IPS-15b (cell line): ENCODE measurements at regions not wholly inside any gene's neighbourhood (a gene's known extent, or its start where the extent isn't known, plus 50 kb on each side); places are given as distances from the start of the nearest gene placed in this dataset.
"Not testable (repeated sequence)": the region's sequence is repeated elsewhere in the genome, so short reads cannot be mapped to it uniquely, and the experiment has no call there.

Source experiments
- H3K27me3 ChIP-seq: one replicate; pipeline ENCODE4 v1.6.1; 2013; ENCODE audit warnings: low read length; ENCODE audit not compliant: control insufficient read depth, insufficient read depth
- H3K36me3 ChIP-seq: one replicate; pipeline ENCODE4 v1.6.1; 2013; ENCODE audit warnings: low read length; ENCODE audit not compliant: control insufficient read depth, insufficient read depth
- H3K4me1 ChIP-seq: one replicate; pipeline ENCODE4 v1.6.1; 2013; ENCODE audit warnings: mild to moderate bottlenecking, low read length; ENCODE audit not compliant: control insufficient read depth, insufficient read depth
- H3K4me3 ChIP-seq: one replicate; pipeline ENCODE4 v1.5.1; 2013; ENCODE audit warnings: low read depth, low read length
- H3K9ac ChIP-seq: one replicate; pipeline ENCODE4 v1.6.1; 2013; ENCODE audit warnings: low read depth, mild to moderate bottlenecking, low read length
- H3K9me3 ChIP-seq: one replicate; pipeline ENCODE4 v1.6.1; 2013; ENCODE audit warnings: mild to moderate bottlenecking, low read length; ENCODE audit not compliant: control insufficient read depth, insufficient read depth

DNA sequence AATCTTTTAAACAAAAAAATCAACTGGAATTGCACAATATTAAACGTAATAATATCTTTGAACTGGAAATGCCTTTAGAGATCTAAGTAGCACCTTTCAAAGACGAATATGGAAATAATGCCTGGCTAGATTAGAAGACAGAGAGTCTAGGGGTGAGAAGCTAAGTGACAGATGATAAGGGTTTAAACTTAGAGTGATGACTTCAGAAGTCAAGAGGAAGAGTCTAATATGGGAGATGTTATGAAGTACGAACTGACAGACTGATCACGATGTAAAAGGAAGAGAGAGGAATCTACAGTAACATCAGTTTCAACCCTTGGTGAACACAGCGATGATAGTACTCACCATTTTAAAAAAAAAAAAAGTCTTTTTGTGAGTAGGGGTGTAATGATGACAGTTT, 57.9 kb downstream of the HINT1 start:
- no peaks in the 10 kb centered on the region for H3K4me1 ChIP-seq
- H3K36me3 ChIP-seq, result no peaks in the 10 kb centered on the region
- H3K9me3 ChIP-seq, result no peaks in the 10 kb centered on the region
- H3K4me3 ChIP-seq, result no peak overlapping the region
- H3K27me3 ChIP-seq, result no peaks in the 10 kb centered on the region
- H3K9ac ChIP-seq, result no peak overlapping the region

GRCh38 chr5:131104169-131104808, 60.8 kb downstream of the HINT1 start:
- Histone ChIP-seq H3K9ac (no peak overlapping the region), H3K27me3 (no peaks in the 10 kb centered on the region), H3K4me1 (no peaks in the 10 kb centered on the region)

DNA sequence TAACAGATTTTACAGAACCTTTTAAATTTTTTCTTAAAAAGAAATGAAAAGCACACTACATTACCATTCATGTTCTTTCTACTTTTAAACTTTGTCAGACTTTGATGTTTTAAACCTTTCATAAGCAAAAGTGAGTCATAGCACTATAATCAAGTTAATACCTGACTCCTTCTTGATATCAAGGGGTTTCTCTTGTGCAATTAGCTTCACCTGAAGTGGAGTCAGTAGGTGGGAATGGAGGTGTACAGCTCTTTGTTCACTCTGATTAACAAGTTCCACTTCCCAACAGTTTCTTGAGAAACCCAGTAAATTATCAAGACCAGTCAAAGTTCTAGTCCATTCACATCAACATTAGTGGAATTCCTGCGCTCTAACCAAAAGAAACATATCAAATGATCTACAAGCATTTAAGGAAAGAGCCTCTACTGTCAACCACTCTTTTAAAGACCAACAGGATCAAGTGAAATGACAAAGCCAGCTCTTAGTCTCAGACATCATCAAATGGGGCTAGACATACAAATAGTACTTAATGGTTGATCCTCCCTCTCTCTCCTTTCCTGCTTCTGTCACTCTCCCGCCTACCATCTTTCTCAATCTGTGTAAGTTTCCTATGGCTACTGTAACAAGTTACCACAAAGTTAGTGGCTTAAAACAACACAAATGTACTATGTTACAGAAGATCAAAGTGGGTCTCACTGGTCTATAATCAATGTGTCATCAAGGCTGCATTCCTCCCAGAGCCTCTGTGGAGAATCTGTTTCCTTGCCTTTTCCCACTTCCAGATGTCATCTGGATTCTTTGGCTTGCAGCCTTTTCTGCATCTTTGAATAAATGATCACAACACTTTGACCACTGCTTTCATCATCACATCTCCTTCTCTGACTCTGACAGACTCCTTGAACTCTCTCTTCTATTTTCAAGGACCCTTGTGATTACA, 68.0 kb downstream of the HINT1 start:
- H3K36me3 ChIP-seq, result no peaks in the 10 kb centered on the region
- no peaks in the 10 kb centered on the region for H3K27me3 ChIP-seq
- H3K9me3 ChIP-seq, result no peaks in the 10 kb centered on the region
- no peak overlapping the region for H3K4me3 ChIP-seq
- no peaks in the 10 kb centered on the region for H3K4me1 ChIP-seq
- no peak overlapping the region for H3K9ac ChIP-seq

More at GRCh38 chr5:131104169-131104808, 60.8 kb downstream of the HINT1 start:
- no peaks in the 10 kb centered on the region for H3K9me3 ChIP-seq
- H3K4me3 ChIP-seq, result no peak overlapping the region
- no peaks in the 10 kb centered on the region for H3K36me3 ChIP-seq

DNA sequence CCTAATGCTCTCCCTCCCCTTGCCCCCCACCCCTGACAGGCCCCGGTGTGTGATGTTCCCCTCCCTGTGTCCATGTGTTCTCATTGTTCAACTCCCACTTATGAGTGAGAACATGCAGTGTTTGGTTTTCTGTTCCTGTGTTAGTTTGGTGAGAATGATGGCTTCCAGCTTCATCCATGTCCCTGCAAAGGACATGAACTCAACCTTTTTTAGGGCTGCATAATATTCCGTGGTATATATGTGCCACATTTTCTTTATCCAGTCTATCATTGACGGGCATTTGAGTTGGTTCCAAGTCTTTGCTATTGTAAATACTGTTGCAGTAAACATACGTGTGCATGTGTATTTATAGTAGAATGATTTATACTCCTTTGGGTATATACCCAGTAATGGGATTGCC, 69.5 kb downstream of the HINT1 start:
- H3K4me1 ChIP-seq, H3K4me3 ChIP-seq, H3K9ac ChIP-seq, H3K27me3 ChIP-seq, H3K36me3 ChIP-seq, H3K9me3 ChIP-seq: not testable (repeated sequence)

DNA sequence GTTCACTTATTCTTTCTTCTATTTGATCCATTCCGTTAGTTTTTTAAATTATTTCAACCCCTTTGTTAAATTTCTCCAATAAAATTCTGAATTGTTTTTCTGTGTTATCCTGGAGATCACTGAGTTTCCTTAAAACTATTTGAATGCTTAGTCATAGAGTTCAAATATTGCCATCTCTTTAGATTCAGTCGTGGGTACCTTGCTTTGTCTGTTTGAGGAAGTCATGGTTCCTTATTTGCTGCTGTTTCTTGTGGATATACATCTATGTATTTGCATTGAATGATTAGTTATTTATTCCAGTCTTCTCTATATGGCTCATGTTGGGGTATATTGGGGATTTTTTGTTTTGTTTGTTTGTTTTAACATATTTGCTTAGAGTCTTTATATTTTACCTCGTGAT, 80.6 kb downstream of the HINT1 start:
- Histone ChIP-seq H3K27me3 (no peaks in the 10 kb centered on the region), H3K36me3 (no peaks in the 10 kb centered on the region), H3K9ac (no peak overlapping the region), H3K9me3 (no peaks in the 10 kb centered on the region), H3K4me3 (no peak overlapping the region), H3K4me1 (no peaks in the 10 kb centered on the region)

DNA sequence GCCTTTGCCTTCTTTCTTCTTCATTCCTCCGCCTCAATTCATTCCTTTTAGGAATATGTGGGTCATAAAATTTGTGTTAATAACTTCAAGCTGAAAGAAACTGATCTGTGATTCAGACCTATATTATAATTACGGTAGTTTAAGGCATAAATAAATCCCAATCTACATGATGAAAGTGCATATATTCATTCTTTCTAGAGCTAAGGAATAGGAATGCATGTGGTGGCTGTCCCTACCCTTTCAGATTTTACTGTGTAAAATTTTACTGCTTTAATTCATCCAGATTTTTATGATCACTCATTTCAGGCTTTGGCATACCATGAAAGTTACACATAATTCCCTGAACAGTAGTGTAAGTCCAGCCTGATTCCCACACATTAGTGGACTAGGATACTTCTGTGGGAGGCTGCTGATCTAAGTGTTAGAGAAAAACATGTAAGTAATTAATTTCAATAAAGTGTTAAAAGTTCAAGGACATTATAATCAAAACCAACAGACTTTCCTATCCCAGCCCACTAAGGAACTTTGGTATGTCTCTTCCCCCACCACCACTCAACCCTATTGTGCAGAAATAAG, 83.1 kb downstream of the HINT1 start:
- H3K4me1 ChIP-seq, result no peaks in the 10 kb centered on the region
- no peak overlapping the region for H3K4me3 ChIP-seq
- no peaks in the 10 kb centered on the region for H3K9me3 ChIP-seq
- no peak overlapping the region for H3K9ac ChIP-seq
- no peaks in the 10 kb centered on the region for H3K36me3 ChIP-seq
- no peaks in the 10 kb centered on the region for H3K27me3 ChIP-seq

- H3K27me3 ChIP-seq, result no peaks in the 10 kb centered on the region
- H3K4me3 ChIP-seq, result no peak overlapping the region
- H3K4me1 ChIP-seq, result no peaks in the 10 kb centered on the region
- no peaks in the 10 kb centered on the region for H3K36me3 ChIP-seq
- H3K9me3 ChIP-seq, result no peaks in the 10 kb centered on the region
- no peak overlapping the region for H3K9ac ChIP-seq
These were observed 83.7 kb downstream of the HINT1 start for GRCh38 chr5:131081374-131081773.

- Histone ChIP-seq H3K9me3 (no peaks in the 10 kb centered on the region), H3K4me3 (no peak overlapping the region), H3K9ac (no peak overlapping the region), H3K27me3 (no peaks in the 10 kb centered on the region), H3K4me1 (no peaks in the 10 kb centered on the region), H3K36me3 (no peaks in the 10 kb centered on the region)
These were observed 85.8 kb downstream of the HINT1 start for GRCh38 chr5:131079232-131079631.

GRCh38 chr5:131068893-131069643, 96.0 kb downstream of the HINT1 start:
- Histone ChIP-seq H3K9ac (no peak overlapping the region), H3K4me1 (no peaks in the 10 kb centered on the region), H3K9me3 (peaks cover 8% of the 10 kb centered on the region), H3K36me3 (no peaks in the 10 kb centered on the region), H3K4me3 (no peak overlapping the region), H3K27me3 (no peaks in the 10 kb centered on the region)

DNA sequence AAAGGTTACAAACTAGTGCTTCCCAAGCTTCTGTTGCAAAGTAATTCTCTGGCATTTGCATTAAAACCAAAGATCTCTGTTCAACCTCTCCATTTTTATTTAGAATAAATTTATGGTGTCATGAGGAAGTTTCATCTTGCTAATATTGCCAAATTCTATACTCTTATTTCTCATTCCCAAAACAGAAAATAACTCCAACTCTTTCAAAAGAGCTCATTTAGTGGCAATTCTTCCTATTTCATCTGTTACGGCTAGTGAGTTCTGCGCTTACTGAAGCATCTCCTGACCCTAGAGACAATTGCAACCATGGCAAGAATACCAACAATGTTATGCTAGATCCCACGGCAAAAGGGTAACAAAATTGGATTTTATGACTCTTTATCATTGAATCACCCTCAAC, 97.0 kb downstream of the HINT1 start:
- no peaks in the 10 kb centered on the region for H3K4me1 ChIP-seq

GRCh38 chr5:131067636-131068035, 97.4 kb downstream of the HINT1 start:
- H3K9me3 ChIP-seq, result peaks cover 8% of the 10 kb centered on the region
- no peaks in the 10 kb centered on the region for H3K36me3 ChIP-seq
- H3K4me1 ChIP-seq, result no peaks in the 10 kb centered on the region
- H3K4me3 ChIP-seq, result no peak overlapping the region
- no peak overlapping the region for H3K9ac ChIP-seq
- no peaks in the 10 kb centered on the region for H3K27me3 ChIP-seq

More for the DNA sequence above, 97.0 kb downstream of the HINT1 start:
- Histone ChIP-seq H3K9ac (no peak overlapping the region), H3K27me3 (no peaks in the 10 kb centered on the region), H3K9me3 (peaks cover 8% of the 10 kb centered on the region), H3K4me3 (no peak overlapping the region), H3K36me3 (no peaks in the 10 kb centered on the region)
